ENCODE measurements at regions not wholly inside any gene's neighbourhood (a gene's known extent, or its start where the extent isn't known, plus 50 kb on each side); places are given as distances from the start of the nearest gene placed in this dataset.

DNA sequence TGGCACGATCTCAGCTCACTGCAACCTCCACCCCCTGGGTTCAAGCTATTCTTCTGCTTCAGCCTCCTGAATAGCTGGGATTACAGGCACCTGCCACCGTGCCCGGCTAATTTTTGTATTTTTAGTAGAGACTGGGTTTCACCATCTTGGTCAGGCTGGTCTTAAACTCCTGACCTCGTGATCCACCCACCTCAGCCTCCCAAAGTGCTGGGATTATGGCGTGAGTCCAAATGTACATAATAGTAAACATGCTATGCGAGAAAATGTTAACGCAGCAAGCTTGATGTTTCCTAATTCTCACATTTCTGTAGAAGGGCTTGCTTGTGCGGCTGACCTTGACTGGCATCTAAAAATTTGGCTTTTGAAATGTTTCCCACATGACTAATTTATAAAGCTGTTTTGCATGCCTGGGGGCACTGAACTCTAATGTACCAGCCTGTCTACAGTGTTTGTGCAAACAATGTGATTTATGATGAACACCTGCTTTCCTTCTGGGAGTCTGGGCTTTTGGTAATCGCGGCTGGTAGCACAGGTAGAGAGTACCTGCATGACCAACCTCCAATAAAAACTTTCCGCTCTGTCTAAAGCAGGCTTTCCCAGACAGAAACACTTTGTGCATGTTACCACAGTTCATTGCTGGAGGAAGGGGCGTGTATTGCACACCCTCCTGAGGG is 216.8 kb downstream of the IL15 start:
- TF ChIP-seq, protein P1, sequence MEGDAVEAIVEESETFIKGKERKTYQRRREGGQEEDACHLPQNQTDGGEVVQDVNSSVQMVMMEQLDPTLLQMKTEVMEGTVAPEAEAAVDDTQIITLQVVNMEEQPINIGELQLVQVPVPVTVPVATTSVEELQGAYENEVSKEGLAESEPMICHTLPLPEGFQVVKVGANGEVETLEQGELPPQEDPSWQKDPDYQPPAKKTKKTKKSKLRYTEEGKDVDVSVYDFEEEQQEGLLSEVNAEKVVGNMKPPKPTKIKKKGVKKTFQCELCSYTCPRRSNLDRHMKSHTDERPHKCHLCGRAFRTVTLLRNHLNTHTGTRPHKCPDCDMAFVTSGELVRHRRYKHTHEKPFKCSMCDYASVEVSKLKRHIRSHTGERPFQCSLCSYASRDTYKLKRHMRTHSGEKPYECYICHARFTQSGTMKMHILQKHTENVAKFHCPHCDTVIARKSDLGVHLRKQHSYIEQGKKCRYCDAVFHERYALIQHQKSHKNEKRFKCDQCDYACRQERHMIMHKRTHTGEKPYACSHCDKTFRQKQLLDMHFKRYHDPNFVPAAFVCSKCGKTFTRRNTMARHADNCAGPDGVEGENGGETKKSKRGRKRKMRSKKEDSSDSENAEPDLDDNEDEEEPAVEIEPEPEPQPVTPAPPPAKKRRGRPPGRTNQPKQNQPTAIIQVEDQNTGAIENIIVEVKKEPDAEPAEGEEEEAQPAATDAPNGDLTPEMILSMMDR (IDR thresholded peaks at IDR 0.05), result no peak
- TF ChIP-seq EZH2 (IDR thresholded peaks at IDR 0.05; ENCODE audit: borderline replicate concordance, insufficient read depth, low read depth, low read length, poor library complexity, severe bottlenecking), result no peak
